ENCODE measurements at regions not wholly inside any gene's neighbourhood (a gene's known extent, or its start where the extent isn't known, plus 50 kb on each side); places are given as distances from the start of the nearest gene placed in this dataset.

- DNase-seq (ENCODE audit: low spot score) = no peak
Observed at GRCh38 chr2:20523799-20524187, 76.9 kb downstream of the RHOB start.

DNA sequence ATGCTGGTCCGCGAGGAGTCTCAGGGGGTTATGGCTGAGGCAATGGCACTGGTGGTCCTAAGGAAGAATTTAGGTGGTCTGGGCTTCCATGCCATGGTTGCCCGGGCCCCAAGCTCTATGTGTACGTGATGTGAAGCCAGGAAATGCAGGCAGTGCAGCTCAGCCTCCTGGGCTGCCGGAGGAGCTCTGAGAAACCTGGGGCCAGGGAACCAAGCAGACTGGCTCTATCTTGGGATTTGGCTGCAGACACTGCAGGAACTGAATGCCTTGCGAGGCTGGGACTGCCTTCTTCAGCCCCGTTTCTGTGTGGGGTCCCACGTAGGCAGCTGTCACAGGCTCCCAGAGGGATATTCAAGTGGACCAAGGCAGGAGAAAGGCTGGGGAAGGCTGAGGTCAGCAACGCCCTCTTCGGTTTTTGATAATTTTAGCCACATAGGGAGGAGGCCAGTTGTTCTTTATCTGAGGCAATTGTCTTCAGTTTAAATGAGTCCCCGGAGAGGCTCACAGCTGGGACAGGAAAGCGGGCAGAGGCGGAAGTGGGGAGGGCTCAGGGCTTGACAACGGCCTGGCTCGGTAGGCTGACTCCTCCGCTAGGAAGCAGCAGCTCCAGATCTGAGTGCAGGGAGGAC, 77.7 kb downstream of the RHOB start:
- no peak for DNase-seq (ENCODE audit: low spot score)

DNA sequence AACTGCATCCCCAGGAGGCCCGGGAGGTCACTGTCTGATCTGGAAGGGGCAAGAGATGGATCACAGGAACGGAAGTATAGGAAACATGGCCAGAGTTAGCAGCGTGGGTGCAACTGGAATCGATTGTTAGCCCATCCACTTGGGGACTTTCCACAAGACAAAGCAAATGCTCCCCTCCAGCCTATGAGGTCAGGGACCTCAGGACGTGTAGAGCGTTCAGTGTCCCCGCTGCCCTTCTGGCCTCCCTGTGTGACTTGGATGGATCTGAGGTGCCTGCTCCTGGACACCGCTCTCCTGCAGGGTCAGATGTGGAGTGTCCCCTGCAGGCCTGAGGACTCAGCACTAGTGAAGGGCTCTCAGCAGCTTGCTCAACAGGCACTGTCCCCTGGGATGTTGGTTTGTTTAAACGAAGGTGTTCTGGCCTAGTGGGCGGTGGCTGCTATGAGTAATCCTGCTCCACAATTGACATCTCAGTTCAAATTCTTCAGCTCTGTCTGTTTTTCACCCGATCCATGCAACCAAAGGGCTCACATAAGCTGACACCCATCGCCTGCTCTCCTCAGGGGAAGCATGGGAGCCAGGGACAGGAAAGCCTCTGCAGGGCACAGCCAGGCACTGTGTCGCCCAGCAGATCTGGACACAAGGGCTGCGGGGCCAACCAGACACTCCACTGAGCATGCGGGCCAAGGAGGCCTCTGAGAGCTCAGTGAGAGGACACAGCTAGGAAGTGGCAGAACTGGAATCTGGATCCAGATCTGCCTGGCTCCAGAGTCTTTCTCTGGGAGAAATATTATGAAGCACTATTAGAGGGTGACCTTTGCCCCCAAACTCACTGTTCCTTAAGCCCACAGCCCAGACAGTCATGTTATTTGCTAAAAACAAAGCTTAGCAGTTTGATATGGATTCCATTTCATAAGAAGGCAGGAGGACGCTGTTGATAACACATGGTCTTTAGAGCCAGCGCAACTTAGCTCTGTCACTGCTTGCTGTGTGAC, 78.5 kb downstream of the RHOB start:
- DNase-seq (ENCODE audit: low spot score) = peak; percentile 55

GRCh38 chr2:20526160-20526559, 79.3 kb downstream of the RHOB start:
- DNase-seq (ENCODE audit: low spot score) = no peak

DNA sequence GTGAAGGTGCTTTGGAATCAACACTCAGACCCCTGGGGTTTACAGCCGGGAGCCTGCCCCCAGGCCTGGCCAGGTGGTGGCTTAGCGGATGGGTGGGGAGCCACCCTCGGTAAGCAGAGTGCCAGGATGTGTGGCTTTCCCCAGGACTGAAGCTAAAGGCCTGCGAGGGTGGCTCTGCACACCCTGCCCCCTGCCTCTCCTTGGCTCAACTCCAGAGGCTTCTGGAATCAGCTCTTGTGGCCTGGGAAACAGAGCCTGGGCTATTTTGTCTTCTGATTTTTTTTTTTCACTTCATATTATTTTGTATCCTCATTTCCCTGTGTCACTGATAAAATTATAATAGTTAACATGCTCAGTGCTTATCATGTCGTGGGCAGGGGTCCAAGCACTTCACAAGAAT, 79.8 kb downstream of the RHOB start:
- no peak for DNase-seq (ENCODE audit: low spot score)

GRCh38 chr2:20528713-20529112, 81.8 kb downstream of the RHOB start:
- no peak for DNase-seq (ENCODE audit: low spot score)

- no peak for DNase-seq (ENCODE audit: low spot score)
Observed at GRCh38 chr2:20530520-20530919, 83.6 kb downstream of the RHOB start.

DNA sequence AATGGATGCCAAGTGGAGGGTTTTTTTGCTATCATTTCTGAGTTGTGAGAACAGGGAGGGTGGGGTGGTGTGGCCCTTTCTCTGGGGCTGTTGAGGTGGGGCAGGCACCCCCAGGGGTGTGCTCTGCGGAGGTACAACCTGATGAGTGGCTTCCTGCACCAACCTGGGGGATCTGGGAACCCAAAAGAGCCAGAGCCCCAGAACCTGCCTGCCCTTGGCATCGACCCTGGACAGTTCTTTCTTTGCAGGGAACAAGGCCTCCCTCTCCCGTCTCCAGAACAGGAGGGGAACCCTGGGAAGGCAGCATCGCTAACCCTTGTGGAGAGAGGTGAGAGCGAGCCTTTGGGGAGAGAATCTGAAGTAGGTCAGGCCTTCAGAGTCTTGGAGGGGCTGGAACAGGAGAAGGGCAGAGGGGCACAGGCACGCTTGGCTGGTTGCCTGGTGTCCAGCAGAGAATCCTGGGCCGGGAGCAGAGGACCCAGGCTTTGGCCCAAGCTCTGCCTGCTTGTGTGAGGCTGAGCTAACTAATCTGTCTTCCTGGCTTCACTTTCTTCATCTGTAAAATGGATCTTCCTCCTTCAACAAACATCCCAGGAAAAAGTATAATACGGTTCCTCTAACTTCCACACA, 84.9 kb downstream of the RHOB start:
- no peak for DNase-seq (ENCODE audit: low spot score)

DNA sequence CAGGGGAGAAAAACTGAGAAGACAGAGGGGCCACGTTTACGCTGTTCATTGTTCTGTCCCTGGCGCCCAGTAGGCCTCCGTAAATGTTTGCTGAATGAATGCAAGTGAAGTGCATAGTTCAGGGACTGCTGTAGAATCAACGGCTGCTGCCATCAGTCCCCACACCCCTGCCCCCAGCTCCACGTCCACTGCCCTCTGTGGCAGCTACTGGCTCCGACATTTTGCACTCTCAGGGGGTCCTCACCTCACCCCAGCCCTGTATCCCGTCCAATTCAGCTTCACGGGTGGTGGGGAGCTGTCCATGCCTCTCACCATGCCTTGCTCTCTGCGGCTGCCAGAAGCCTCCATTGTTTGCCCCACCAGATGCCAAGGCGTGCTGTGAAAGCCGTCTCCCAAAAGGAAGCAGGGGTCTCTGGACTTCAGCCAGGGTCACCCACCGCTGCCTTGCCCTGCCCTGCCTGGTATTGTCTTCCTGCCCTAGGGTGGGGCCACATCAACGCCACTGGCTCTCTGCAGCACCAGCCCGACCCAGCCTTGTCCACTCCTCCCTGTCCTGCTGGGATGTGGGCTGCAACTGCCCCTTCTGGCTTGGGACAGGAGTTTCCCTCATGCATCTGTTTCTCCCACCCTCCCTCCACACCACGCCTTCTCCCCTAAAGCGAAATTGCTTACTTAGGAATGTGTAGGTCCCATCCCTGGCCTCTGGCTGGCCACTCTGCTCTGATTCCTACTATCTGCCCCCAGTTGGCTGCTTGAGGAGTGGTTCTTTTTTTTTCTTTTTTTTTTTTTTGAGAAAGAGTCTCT, 86.0 kb downstream of the RHOB start:
- no peak for DNase-seq (ENCODE audit: low spot score)

DNA sequence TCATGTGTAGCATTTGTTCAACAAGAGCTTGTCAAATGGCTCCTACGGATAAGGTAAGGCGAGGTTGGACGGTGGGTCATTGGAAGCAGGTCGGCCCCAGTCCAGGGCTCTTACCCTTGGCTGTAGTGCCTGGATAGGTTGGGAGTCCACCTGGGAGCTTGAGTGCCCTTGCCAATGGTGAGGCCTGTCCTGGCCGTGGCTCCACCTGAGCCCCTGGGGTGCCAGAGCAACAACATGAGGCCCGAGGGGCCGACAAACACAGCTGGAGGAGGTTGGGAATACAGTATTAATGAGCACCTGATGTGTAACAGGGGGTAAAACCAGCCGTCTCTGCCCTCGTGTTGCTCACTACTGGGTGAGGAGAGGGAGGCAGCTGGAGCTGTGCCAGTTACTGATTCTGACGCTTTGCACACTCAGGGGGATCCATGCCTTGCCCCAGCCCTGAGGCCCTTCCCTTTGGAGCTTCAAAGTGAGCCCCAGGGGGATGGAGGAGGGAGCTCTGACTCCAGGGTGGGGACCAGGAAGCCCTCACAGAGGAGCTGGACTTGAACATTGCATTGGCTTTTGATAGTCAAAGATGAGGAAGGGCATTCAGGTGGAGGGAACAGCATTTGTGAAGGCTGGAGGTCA, 87.2 kb downstream of the RHOB start:
- no peak for DNase-seq (ENCODE audit: low spot score)

- DNase-seq (ENCODE audit: low spot score) = no peak
Observed at GRCh38 chr2:20534913-20535801, 88.3 kb downstream of the RHOB start.

DNA sequence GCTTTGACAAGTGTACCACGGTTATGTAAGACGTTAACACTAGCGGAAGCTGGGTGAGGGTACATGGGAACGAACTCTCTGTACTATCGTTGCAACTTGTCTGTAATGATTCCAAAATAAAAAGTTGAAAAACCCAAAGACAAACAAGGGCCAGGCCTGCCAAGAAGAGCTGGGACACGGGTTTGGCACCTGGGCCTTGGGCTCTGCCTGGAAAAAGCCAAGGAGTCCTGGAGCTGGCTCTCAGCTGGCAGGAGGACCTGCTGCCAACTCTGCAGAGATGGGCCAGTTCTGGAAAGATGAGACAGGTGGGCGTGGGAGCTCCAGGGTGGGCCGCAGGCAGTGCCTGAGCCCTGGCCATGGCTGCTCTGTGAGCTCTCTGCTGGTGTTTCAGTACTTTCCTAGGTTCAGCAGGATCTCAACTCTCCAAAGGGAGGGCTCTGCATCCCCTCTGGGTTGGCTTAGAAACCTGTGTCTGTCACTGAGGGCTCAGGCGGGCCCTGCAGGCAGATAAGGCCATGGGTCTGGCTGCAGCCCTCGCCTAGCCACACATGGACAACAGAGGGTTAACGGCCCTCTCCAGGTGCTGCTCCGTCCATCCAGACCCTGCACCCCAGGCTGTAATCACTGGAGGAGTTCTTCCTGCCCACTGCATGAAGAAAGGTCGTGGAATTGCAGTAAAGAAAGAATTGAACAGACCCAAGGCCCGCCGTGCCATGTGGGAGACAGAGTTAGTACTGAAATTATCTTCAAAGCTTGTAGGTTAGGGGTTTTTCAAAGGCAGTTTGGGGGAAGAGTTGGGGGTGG, 89.9 kb downstream of the RHOB start:
- no peak for DNase-seq (ENCODE audit: low spot score)

DNA sequence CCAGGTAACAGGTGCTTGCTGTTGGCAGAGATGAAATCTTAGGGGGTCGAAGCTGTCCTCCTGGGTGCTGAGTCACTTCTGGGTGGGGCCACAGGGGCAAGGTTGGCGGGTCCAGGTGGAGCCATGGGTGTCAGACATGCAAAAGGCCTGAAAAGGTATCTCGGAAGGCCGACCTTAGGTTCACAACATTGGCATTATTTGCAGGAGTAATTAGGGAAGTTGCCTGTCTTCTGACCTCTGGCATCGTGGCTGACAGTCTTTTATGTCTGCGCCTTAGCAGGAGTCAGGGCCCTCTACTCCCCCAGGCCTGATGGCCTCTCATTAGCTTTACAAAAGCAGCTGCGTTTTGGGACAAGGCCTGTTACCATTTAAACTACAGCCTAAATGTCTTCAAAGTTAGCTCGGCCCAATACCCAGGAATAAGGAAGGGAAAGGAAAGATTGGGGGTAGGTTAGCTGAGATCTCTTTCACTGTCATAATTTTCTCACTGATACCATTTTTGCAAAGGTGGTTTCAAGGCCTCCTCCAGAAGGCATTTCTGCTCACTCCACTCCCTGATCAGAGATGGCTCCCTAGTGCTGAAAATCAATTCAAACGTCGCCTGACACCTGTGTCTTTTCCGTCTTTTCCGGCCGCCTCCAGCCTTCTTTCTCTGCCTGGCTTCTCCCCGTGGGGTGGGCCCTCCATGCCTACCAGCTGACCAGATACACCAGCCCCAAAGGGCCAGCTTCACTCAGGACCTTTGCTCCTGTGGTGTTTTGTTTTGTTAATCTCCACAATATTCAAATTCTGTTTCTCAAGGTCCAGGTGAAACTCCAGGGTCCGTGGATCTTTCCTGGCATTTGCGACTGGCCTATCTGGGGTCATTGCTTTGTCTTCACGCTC, 90.8 kb downstream of the RHOB start:
- DNase-seq (ENCODE audit: low spot score) = no peak

- no peak for DNase-seq (ENCODE audit: low spot score)
Observed at GRCh38 chr2:20538308-20539132, 91.6 kb downstream of the RHOB start.

DNA sequence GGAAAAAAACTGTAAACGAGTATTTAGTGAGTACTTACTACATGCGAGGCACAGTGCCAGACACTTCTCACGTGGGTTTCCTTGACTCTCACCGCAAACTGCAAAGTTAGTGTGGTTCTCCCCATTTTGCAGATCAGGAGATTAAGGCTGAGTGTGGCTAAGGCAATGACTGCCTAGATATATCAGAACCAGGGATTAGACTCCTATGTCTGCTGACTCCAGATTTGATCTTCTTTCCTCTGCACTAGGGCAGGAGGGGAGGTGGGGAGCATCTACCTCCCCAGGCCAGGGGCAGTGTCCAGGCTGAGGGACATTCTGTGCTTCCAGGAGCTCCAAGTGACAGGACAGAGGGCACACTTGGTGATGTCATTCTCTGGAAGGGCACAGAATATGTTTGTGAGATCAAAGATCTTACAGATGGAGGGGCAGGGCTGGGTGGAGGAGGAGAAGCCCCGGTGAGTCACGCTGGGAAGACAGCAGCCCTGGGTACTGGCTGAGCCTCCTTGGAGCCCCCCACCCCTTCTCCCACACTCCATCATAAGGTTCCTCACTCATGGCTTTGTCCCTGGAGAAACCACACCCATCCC, 92.4 kb downstream of the RHOB start:
- DNase-seq (ENCODE audit: low spot score) = no peak

GRCh38 chr2:20539776-20540586, 93.1 kb downstream of the RHOB start:
- DNase-seq (ENCODE audit: low spot score) = no peak
